HCEC 1CT (cell line): ENCODE measurements at regions not wholly inside any gene's neighbourhood (a gene's known extent, or its start where the extent isn't known, plus 50 kb on each side); places are given as distances from the start of the nearest gene placed in this dataset.

ENCODE experiments used
- DNase-seq: peaks from one replicate; pipeline ENCODE4 v3.0.0-alpha.2; 2017

- DNase-seq: no peak
These were observed 228.5 kb downstream of the RFC3 start for GRCh38 chr13:34046457-34046856.

DNA sequence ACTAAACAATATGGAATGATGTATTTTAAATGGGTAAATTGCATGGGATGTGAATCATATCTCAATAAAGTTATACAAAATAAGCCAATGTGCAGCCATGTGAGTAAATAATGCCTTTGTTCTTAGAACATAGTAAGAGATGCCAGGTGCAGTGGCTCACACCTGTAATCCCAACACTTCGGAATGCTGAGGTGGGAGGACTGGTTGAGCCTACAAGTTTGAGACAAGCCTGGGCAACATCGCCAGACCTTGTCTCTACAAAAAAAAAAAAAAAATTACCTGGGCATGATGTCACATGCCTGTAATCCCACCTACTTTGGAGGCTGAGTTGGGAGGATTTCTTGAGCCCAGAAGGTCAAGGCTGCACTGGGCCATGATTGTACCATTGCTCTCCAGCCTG lies 230.7 kb downstream of the RFC3 start:
- no peak for DNase-seq

DNA sequence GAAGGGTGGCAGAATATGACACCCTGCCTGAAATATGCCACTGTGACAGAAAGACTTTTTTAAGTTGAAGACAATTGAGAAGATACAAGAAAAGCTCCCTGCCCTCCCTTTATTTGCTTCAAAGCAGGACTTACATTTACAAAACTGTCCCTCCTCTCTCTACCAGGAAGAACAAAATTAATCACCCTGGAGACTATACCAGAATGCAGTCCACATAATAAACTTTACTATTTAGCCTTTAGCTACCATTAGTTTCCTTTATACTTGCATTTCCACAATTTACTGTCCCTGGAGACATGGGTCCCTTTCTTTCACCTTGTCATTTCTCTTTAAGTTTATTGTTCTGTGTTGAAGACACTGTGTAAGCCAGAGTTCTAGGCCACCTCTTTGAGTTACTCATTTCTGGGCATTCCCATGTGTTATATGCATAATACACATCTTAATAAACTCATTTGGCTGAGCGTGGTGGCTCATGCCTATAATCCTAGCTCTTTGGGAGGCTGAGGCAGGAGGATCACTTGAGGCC lies 238.8 kb downstream of the RFC3 start:
- no peak for DNase-seq

- DNase-seq: no peak
These were observed 246.7 kb downstream of the RFC3 start for GRCh38 chr13:34064456-34065205.

GRCh38 chr13:34065928-34066327 lies 248.0 kb downstream of the RFC3 start:
- DNase-seq: no peak

DNA sequence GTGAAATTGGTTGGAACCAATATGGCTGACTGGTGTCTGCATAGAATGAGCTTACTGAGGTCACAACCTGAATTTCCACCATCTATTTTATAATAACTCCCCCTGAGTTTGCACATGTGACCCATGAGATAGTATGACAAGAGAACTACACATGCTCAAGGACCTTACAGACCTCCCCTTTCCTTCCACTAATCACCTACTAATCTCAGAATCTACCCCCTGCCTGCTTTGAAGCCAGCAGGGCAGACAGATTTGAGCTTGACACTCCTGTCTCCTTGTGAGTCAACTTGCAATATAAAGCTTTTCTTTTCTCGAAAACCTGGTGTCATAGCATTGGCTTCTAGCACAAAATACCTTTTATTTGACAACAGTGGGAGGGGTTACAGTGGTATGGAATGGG lies 248.4 kb downstream of the RFC3 start:
- DNase-seq: no peak

- no peak for DNase-seq
These were observed 252.1 kb downstream of the RFC3 start for GRCh38 chr13:34070006-34070405.

DNA sequence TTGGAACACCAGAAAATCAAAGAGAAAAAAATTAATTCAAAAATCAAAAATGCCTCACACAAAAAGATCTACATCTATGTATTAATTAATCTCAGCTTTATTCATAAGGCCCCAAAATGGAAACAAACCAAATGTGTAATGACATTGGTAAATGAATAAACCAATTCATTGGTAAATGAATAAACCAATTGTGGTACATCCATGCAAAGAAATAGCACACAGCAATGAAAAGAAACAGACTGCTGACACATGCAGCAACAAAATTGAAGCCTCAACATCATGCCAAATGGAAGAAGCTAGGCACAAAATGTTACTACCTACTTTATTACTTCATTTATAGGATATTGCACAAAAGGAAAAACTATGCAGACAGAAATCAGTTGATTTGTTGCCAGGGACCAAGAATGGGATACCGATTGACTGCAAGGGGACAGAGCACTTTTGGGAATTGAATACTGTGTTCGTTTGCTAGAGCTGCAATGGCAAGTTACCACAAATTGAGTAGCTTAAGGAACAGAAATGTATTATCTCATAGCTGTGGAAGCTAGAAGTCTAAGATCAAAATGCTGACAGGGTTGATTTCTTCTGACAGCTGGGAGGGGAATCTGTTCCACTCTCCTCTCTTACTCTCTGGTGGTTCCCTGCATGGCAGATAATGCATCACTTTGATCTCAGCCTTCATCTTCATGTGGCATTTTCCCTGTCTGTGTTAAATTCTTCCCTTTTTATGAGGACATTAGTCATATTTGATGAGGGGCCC lies 252.8 kb downstream of the RFC3 start:
- no peak for DNase-seq

DNA sequence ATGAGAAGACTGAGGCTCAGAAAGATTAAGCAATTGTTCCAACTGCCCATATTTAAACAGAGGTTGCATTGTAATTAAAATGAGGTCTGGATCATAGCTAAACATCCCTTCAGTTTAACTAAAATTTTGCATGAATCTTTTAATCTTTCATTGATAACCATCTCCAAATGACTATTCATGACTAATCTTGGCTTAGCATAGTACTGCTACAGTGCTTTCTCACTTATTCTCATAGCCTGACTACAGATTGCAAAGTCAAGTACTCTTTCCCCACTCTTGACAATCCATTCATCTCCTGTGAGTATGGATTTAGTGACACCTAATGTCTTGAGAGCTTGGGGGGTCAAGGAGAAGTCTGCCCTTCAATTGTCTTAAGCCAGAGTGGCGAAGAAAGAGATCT lies 258.4 kb downstream of the RFC3 start:
- DNase-seq: no peak

- DNase-seq: no peak
These were observed 259.2 kb downstream of the RFC3 start for GRCh38 chr13:34076943-34077703.

GRCh38 chr13:34078334-34078999 lies 260.5 kb downstream of the RFC3 start:
- DNase-seq: no peak

DNA sequence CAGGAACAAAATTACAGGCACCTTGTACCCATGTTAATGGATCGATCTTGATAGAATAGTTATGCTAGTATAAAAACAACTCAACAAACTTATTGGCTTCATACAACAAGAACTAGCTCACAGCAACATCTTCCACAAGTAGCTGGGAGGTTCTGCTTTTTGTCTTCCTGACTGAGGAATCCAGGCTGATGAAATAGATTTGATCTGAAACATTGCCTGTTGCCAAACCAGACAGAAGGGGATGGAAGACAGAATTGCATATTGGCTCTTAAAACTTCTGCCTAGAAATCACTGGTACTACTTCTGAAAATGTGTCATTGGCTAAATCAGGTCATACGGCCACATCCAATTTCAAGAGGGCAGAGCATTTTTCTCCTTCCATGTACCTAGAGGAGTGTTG lies 267.3 kb downstream of the RFC3 start:
- DNase-seq: no peak

DNA sequence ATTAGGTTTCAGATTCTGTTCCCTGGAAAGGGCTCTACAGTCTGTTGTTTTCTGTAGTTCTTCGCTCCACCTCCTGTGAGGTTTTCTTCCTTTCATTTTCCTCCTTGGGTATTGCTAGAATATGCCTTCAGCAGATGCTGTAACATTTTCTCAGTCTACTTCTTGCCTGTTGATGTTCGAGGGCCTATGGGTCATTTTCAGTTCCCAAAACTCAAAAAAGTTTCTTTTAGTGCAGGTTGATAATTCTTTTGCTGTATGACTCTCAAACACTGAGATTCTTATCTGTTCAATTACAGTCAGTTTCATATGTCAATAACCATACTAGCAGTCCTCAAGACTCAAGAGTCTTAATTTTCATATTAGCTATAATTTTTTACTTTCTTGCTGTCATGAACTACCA lies 268.3 kb downstream of the RFC3 start:
- DNase-seq: no peak

DNA sequence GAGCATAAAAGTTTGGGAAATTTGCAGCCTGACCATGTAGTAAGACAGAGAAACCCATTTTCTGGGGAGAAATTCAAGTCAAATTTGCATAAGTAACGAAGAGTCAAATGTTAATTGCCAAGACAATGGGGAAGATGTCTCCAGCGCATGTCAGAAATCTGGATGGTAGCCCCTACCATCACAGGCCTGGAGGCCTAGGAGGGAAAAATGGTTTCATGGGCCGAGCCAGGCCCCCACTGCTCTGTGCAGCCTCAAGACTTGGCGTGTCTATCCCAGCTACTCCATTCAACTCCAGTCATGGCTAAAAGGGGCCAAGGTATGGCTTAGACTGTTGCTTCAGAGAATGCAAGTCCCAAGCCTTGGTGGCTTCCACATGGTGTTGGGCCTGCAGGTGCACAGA lies 269.8 kb downstream of the RFC3 start:
- DNase-seq: no peak

- no peak for DNase-seq
These were observed 285.9 kb downstream of the RFC3 start for GRCh38 chr13:34103854-34104253.

DNA sequence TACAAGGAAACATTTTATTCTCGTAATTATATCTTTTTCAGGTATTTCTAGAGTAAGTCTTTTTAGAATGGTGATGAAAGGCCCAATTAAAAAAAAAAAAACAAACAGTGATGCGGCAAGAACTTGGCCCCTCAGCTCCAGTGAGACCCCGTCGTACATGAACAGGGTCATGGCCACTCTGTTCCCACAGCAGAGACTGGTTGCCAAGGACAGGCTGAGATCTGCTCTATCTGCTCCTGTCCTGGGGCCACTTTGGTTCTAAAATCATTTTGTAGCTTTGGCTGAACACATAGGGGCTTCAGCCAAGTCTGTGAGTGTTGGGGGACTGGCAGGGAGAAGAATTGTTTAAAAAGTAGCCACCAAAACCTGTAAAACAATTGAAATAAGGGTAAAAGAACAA lies 286.9 kb downstream of the RFC3 start:
- no peak for DNase-seq

GRCh38 chr13:34107806-34108205 lies 289.9 kb downstream of the RFC3 start:
- DNase-seq: no peak

DNA sequence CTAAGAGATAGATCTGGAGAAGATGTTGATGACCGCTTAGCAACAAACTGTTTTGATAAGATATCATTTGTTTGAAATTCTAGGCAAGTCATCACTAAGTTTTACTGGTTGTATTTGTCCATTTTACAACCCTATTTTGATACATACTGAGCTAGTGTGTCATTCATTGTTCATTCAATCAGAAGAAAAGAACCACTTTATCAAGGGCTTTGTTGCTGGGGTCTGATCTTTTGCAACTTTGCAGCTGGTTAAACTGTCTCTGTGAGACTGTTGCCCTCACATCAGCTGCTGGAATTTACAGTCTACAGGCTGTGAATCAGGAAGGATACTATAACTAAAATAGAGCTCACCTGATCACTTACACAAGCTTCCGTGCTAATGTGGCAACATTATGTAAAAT lies 290.5 kb downstream of the RFC3 start:
- no peak for DNase-seq

- no peak for DNase-seq
These were observed 296.6 kb downstream of the RFC3 start for GRCh38 chr13:34114581-34114980.

- DNase-seq: no peak
These were observed 298.7 kb downstream of the RFC3 start for GRCh38 chr13:34116651-34117050.

GRCh38 chr13:34124666-34125306 lies 306.8 kb downstream of the RFC3 start:
- DNase-seq: no peak

DNA sequence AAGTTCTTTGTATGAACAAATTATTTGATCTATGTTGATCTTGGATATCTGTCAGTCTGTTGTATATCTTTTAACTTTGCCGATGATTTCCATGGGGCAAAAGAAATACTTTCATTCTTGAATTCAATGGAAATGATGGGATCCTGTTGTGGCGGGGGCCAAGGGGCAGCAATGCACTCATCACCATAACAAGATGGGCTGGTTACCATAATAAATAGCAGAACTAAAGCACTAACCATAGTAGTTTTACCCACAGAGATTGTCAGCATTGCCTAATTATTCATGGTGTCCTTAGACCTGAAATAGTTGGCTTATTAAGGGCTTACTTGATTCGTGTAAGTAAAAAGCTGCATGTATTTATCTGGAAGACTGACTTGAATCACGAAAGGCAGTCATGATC lies 309.6 kb downstream of the RFC3 start:
- no peak for DNase-seq

- DNase-seq: no peak
These were observed 310.7 kb downstream of the RFC3 start for GRCh38 chr13:34128661-34129060.
